H1 (cell line): ENCODE measurements at regions not wholly inside any gene's neighbourhood (a gene's known extent, or its start where the extent isn't known, plus 50 kb on each side); places are given as distances from the start of the nearest gene placed in this dataset.

Experiments
- CTCF ChIA-PET: fragments of 300-600 bp; sonication (Branson Sonifier 250); formaldehyde crosslinking; loops from one replicate; lab custom pipeline; 2021; ENCODE audit not compliant: partially characterized antibody; lab: Charles Lee
- POLR2A ChIA-PET: fragments of 300-600 bp; sonication (Branson Sonifier 250); formaldehyde crosslinking; loops from one replicate; lab custom pipeline; 2021; ENCODE audit warnings: inconsistent platforms; ENCODE audit not compliant: partially characterized antibody; lab: Charles Lee
- DNase-seq, 2 experiments: peaks; one replicate each; pipeline versions ENCODE4 v3.0.0 to v3.0.0-alpha.2; 2010 to 2022; ENCODE audit warnings: low spot score in 2 of 2, low read depth in 1 of 2, mixed read lengths in 1 of 2
- FAIRE-seq: peaks from 2 replicates; lab custom pipeline; 2011; peaks lifted over from hg19 to GRCh38; lab: Jason Lieb, UNC
- H2AFZ ChIP-seq: 2 replicates; pipeline ENCODE4 v1.8.1; 2012; ENCODE audit warnings: low read length, inconsistent platforms
- H2AK5ac ChIP-seq: 2 replicates; pipeline ENCODE4 v1.6.1; 2013; ENCODE audit warnings: low read depth, low read length
- H2BK120ac ChIP-seq: replicated peaks from 2 replicates; pipeline ENCODE3; 2013; ENCODE audit warnings: low read depth, low read length, inconsistent platforms
- H2BK12ac ChIP-seq: 2 replicates; pipeline ENCODE4 v1.6.1; 2013; ENCODE audit warnings: low read depth, low read length
- H2BK15ac ChIP-seq: 2 replicates; pipeline ENCODE4 v1.6.1; 2013; ENCODE audit warnings: low read length
- H2BK20ac ChIP-seq: 2 replicates; pipeline ENCODE4 v1.6.1; 2013; ENCODE audit warnings: low read length
- H2BK5ac ChIP-seq: 2 replicates; pipeline ENCODE4 v1.6.1; 2013; ENCODE audit warnings: low read depth, low read length
- H3K14ac ChIP-seq: 2 replicates; pipeline ENCODE4 v1.6.1; 2013; ENCODE audit warnings: inconsistent platforms; ENCODE audit not compliant: insufficient read length
- H3K18ac ChIP-seq: 2 replicates; pipeline ENCODE4 v1.6.1; 2013; ENCODE audit warnings: low read length; ENCODE audit errors: extremely low read depth
- H3K23ac ChIP-seq: 2 replicates; pipeline ENCODE4 v1.6.1; 2013; ENCODE audit warnings: inconsistent platforms; ENCODE audit not compliant: insufficient read length
- H3K23me2 ChIP-seq: 2 replicates; pipeline ENCODE4 v1.6.1; 2013; ENCODE audit warnings: low read depth, low read length
- H3K27ac ChIP-seq: 2 replicates; pipeline ENCODE4 v1.6.1; 2011; ENCODE audit warnings: low read depth, low read length, inconsistent platforms
- H3K27me3 ChIP-seq, 4 experiments: replicated peaks in 1 of 4; 1 replicate in 1 of 4; 2 replicates in 3 of 4; pipeline versions ENCODE4 v1.6.1 to v1.8.1; 2011 to 2013; ENCODE audit warnings: low read length in 3 of 4, mild to moderate bottlenecking in 3 of 4, inconsistent platforms in 2 of 4, mixed read lengths in 2 of 4, moderate library complexity in 1 of 4; ENCODE audit not compliant: control insufficient read depth in 3 of 4, insufficient read depth in 3 of 4; ENCODE audit errors: extremely low read depth in 1 of 4
- H3K36me3 ChIP-seq, 4 experiments: 2 replicates each; pipeline versions ENCODE4 v1.6.1 to v1.8.1; 2011 to 2013; ENCODE audit warnings: mild to moderate bottlenecking in 4 of 4, low read length in 3 of 4, moderate library complexity in 2 of 4, control low read depth in 1 of 4, inconsistent platforms in 1 of 4; ENCODE audit not compliant: insufficient read depth in 4 of 4, control insufficient read depth in 2 of 4
- H3K4ac ChIP-seq: replicated peaks from 2 replicates; pipeline ENCODE3; 2013; ENCODE audit warnings: low read length, low read depth, mixed read lengths, inconsistent platforms; ENCODE audit not compliant: insufficient read length
- H3K4me1 ChIP-seq, 4 experiments: replicated peaks in 1 of 4; 1 replicate in 1 of 4; 2 replicates in 3 of 4; pipeline versions ENCODE4 v1.6.1 to v1.8.1; 2011 to 2013; ENCODE audit warnings: low read length in 3 of 4, inconsistent platforms in 2 of 4, mixed read lengths in 1 of 4; ENCODE audit not compliant: insufficient read depth in 4 of 4, control insufficient read depth in 3 of 4
- H3K4me2 ChIP-seq, 2 experiments: 2 replicates each; pipeline versions ENCODE4 v1.6.1 to v1.8.1; 2011 to 2013; ENCODE audit warnings: low read depth in 2 of 2, low read length in 2 of 2, control low read depth in 1 of 2, inconsistent platforms in 1 of 2, mild to moderate bottlenecking in 1 of 2; ENCODE audit not compliant: insufficient read depth in 1 of 2
- H3K4me3 ChIP-seq, 4 experiments: fragments of 200-600, 300-600 bp in 1 of 4; sonication (generic), shearing (Covaris generic), sonication (Bioruptor Twin) in 1 of 4; 2 replicates each; pipeline versions ENCODE4 v1.5.1 to v1.8.1; 2011 to 2016; ENCODE audit warnings: low read length in 4 of 4, low read depth in 3 of 4, control low read depth in 2 of 4, inconsistent platforms in 2 of 4, mild to moderate bottlenecking in 2 of 4, mixed read lengths in 1 of 4, moderate library complexity in 1 of 4; ENCODE audit not compliant: insufficient read depth in 2 of 4; ENCODE audit errors: extremely low read depth in 1 of 4
- H3K56ac ChIP-seq: replicated peaks from 2 replicates; pipeline ENCODE3; 2013; ENCODE audit warnings: low read depth, mild to moderate bottlenecking, mixed read lengths, low read length, inconsistent platforms; ENCODE audit not compliant: insufficient read length
- H3K79me1 ChIP-seq: 2 replicates; pipeline ENCODE4 v1.6.1; 2013; ENCODE audit warnings: low read depth, low read length, control low read depth
- H3K79me2 ChIP-seq, 2 experiments: 2 replicates each; pipeline versions ENCODE4 v1.6.1 to v1.8.1; 2012 to 2013; ENCODE audit warnings: low read length in 2 of 2, mild to moderate bottlenecking in 2 of 2, inconsistent platforms in 1 of 2; ENCODE audit not compliant: insufficient read depth in 2 of 2, control insufficient read depth in 1 of 2
- H3K9ac ChIP-seq, 4 experiments: replicated peaks in 1 of 4; 1 replicate in 1 of 4; 2 replicates in 3 of 4; pipeline versions ENCODE4 v1.6.1 to v1.8.1; 2011 to 2013; ENCODE audit warnings: low read depth in 3 of 4, low read length in 3 of 4, control low read depth in 2 of 4, mild to moderate bottlenecking in 2 of 4, moderate library complexity in 2 of 4, inconsistent platforms in 1 of 4; ENCODE audit errors: extremely low read depth in 1 of 4
- H3K9me3 ChIP-seq, 2 experiments: 2 replicates each; pipeline versions ENCODE4 v1.6.1 to v1.8.1; 2012 to 2013; ENCODE audit warnings: mild to moderate bottlenecking in 2 of 2, moderate library complexity in 2 of 2, control low read depth in 1 of 2, inconsistent platforms in 1 of 2, low read depth in 1 of 2, low read length in 1 of 2, mixed read lengths in 1 of 2; ENCODE audit not compliant: insufficient read depth in 2 of 2
- H4K20me1 ChIP-seq, 2 experiments: replicated peaks in 1 of 2; 2 replicates each; pipeline versions ENCODE3 to v1.8.1; 2011 to 2013; ENCODE audit warnings: inconsistent platforms in 2 of 2, low read length in 2 of 2, mild to moderate bottlenecking in 1 of 2; ENCODE audit not compliant: insufficient read depth in 2 of 2, control insufficient read depth in 1 of 2
- H4K5ac ChIP-seq: 2 replicates; pipeline ENCODE4 v1.6.1; 2013; ENCODE audit warnings: low read length, low read depth, mixed read lengths, inconsistent platforms; ENCODE audit not compliant: insufficient read length
- H4K8ac ChIP-seq: 2 replicates; pipeline ENCODE4 v1.8.0; 2013; ENCODE audit warnings: mild to moderate bottlenecking, moderate library complexity, low read length, inconsistent platforms; ENCODE audit not compliant: insufficient read depth; ENCODE audit errors: extremely low read depth
- H4K91ac ChIP-seq: replicated peaks from 2 replicates; pipeline ENCODE3; 2013; ENCODE audit warnings: low read length, mixed read lengths, inconsistent platforms; ENCODE audit not compliant: insufficient read length
- POLR2A ChIP-seq, 2 experiments: IDR thresholded peaks; 1 replicate in 1 of 2; 2 replicates in 1 of 2; pipeline ENCODE4 v1.6.1; 2011; ENCODE audit warnings: low read depth in 2 of 2, low read length in 2 of 2, mild to moderate bottlenecking in 2 of 2; ENCODE audit errors: control extremely low read depth in 1 of 2
- WGBS, 2 experiments: shearing (Covaris generic) in 1 of 2; methylation state at CpG; one replicate each; pipeline versions ENCODE4 v1.1.6 to v1.1.7; 2013 to 2015; ENCODE audit warnings: low lambda C conversion rate in 2 of 2, mixed read lengths in 2 of 2, inconsistent platforms in 1 of 2, low coverage in 1 of 2, missing lambda C conversion rate in 1 of 2; ENCODE audit not compliant: insufficient replicate concordance in 2 of 2, insufficient coverage in 1 of 2, insufficient read length in 1 of 2; ENCODE audit errors: extremely low coverage in 1 of 2, missing lambda C conversion rate in 1 of 2; 5-methylcytosine and 5-hydroxymethylcytosine counted together

DNA sequence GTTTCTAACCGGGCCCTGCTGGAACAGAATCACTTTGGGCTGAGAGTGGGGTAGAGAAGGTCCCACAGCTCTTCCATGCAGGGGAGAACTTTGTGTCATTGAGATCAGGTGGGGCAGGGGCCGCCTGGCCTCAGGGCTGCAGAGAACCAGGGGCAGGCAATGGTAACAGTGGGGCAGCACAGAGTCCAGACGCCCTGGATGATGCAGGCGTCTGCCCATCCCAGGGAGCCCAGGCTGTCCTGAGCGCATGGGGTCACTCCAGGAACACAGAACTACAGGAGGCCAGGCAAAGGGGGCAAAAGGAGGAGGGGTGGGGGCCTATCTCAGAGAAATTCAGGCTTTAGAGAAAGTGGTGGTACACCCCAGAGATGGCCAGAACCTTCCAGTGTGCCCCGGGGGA is 121.3 kb downstream of the NDUFA10 start:
- H3K27me3 ChIP-seq = no peaks in the 10 kb centered on the region
- no peak overlapping the region for H2BK120ac ChIP-seq
- H3K23ac ChIP-seq = no peak overlapping the region
- H2BK20ac ChIP-seq = no peak overlapping the region
- H3K56ac ChIP-seq = no peak overlapping the region
- no peak overlapping the region for H3K4me3 ChIP-seq
- no peak overlapping the region for H3K4ac ChIP-seq
- no peak overlapping the region for H2BK5ac ChIP-seq
- no peaks in the 10 kb centered on the region for H3K79me1 ChIP-seq
- H2BK12ac ChIP-seq = no peak overlapping the region
- peaks cover 7 to 18% (median 9%) of the 10 kb centered on the region in 4 experiments for H3K4me1 ChIP-seq
- CTCF ChIA-PET = no interaction called here
- POLR2A ChIA-PET = no interaction called here
- no peak overlapping the region for H3K14ac ChIP-seq
- WGBS, 2 experiments = 89% methylated on average over 6 of the region's 6 CpGs; no CpG with 5 or more reads in 1 of the 2 experiments
- no peaks in the 10 kb centered on the region for H3K23me2 ChIP-seq
- H3K9me3 ChIP-seq = no peaks in the 10 kb centered on the region
- no peak overlapping the region for H4K91ac ChIP-seq
- no peaks in the 10 kb centered on the region for H3K36me3 ChIP-seq
- no peak overlapping the region; the same call in 1 of the 2 replicates for H3K18ac ChIP-seq
- peaks cover 0 to 1% of the 10 kb centered on the region in 2 experiments for H4K20me1 ChIP-seq
- no peak overlapping the region for H4K8ac ChIP-seq
- no peak overlapping the region for H2AK5ac ChIP-seq
- FAIRE-seq = no peak
- H3K79me2 ChIP-seq = no peaks in the 10 kb centered on the region
- no peak overlapping the region for H4K5ac ChIP-seq
- no peak overlapping the region for H2BK15ac ChIP-seq
- DNase-seq = peak in 1 of 2 experiments; percentile 41
- no peak overlapping the region for H3K9ac ChIP-seq
- no peak overlapping the region for H2AFZ ChIP-seq
- H3K27ac ChIP-seq = no peak overlapping the region
- no peak overlapping the region for H3K4me2 ChIP-seq
- no peak for TF ChIP-seq POLR2A (IDR thresholded peaks at IDR 0.05; ENCODE audit: control extremely low read depth in 1 of 2, low read depth in 2 of 2, low read length in 2 of 2)
